Hippocampal formation (tissue), 2 donors: ENCODE measurements at regions not wholly inside any gene's neighbourhood (a gene's known extent, or its start where the extent isn't known, plus 50 kb on each side); places are given as distances from the start of the nearest gene placed in this dataset.

Experiments used
- DNase-seq, 2 donors: peaks; one replicate each; lab custom pipeline; 2025; lab: John Stamatoyannopoulos, UW

- DNase-seq = no peak
Measured at GRCh38 chr10:20726381-20726780, 170.7 kb downstream of the NEBL start.

GRCh38 chr10:20714979-20715378 lies 182.1 kb downstream of the NEBL start:
- DNase-seq = no peak

GRCh38 chr10:20714518-20714917 lies 182.6 kb downstream of the NEBL start:
- DNase-seq = no peak

GRCh38 chr10:20713420-20713819 lies 183.7 kb downstream of the NEBL start:
- DNase-seq = no peak

GRCh38 chr10:20712774-20713173 lies 184.3 kb downstream of the NEBL start:
- DNase-seq = no peak

GRCh38 chr10:20709708-20710107 lies 187.4 kb downstream of the NEBL start:
- no peak for DNase-seq

GRCh38 chr10:20708305-20708704 lies 188.8 kb downstream of the NEBL start:
- DNase-seq = no peak

GRCh38 chr10:20707251-20707650 lies 189.9 kb downstream of the NEBL start:
- no peak for DNase-seq

GRCh38 chr10:20698837-20699236 lies 198.3 kb downstream of the NEBL start:
- DNase-seq = no peak

- DNase-seq = no peak
Measured at GRCh38 chr10:20694296-20694695, 202.8 kb downstream of the NEBL start.

GRCh38 chr10:20688797-20689544 lies 208.1 kb downstream of the NEBL start:
- no peak for DNase-seq

GRCh38 chr10:20686015-20686635 lies 211.0 kb downstream of the NEBL start:
- no peak for DNase-seq

GRCh38 chr10:20685462-20685861 lies 211.6 kb downstream of the NEBL start:
- DNase-seq = no peak

GRCh38 chr10:20683345-20683744 lies 213.8 kb downstream of the NEBL start:
- no peak for DNase-seq

- DNase-seq = no peak
Measured at GRCh38 chr10:20682782-20683181, 214.3 kb downstream of the NEBL start.

GRCh38 chr10:20677340-20677739 lies 219.8 kb downstream of the NEBL start:
- DNase-seq = no peak

- DNase-seq = peak in 1 of 2 donors; percentile 8
Measured at GRCh38 chr10:20674926-20675325, 222.2 kb downstream of the NEBL start.

GRCh38 chr10:20673175-20673574 lies 223.9 kb downstream of the NEBL start:
- DNase-seq = no peak

- DNase-seq = no peak
Measured at GRCh38 chr10:20672741-20673140, 224.4 kb downstream of the NEBL start.

GRCh38 chr10:20670579-20670978 lies 226.5 kb downstream of the NEBL start:
- DNase-seq = no peak

GRCh38 chr10:20668985-20669384 lies 228.1 kb downstream of the NEBL start:
- DNase-seq = no peak

- no peak for DNase-seq
Measured at GRCh38 chr10:20662742-20663141, 234.4 kb downstream of the NEBL start.

- DNase-seq = no peak
Measured at GRCh38 chr10:20659225-20659624, 237.9 kb downstream of the NEBL start.

GRCh38 chr10:20658158-20658557 lies 239.0 kb downstream of the NEBL start:
- DNase-seq = no peak
